NCI-H345 (cell line): ENCODE measurements at regions not wholly inside any gene's neighbourhood (a gene's known extent, or its start where the extent isn't known, plus 50 kb on each side); places are given as distances from the start of the nearest gene placed in this dataset.

ENCODE experiments used
- DNase-seq: peaks from one replicate; lab custom pipeline; 2025; lab: John Stamatoyannopoulos, UW

DNA sequence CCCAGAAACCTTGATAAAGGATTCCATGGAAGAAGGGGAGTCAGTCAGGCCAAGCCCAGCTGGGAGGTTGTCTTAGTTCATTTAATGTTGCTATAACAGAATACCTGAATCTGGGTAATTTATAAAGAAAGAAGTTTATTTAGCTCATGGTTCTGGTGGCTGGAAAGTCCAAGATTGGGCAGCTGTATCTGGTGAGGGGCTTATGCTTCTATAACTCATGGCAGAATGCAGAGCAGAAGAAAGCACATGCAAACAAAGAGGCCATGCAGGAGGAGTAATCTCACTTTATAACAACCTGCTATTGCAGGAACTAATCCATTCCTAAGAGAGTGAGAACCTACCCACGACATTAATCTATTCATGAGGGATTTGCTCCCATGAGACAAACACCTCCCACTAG lies 54.2 kb upstream of the ANKRD1 start:
- no peak for DNase-seq

DNA sequence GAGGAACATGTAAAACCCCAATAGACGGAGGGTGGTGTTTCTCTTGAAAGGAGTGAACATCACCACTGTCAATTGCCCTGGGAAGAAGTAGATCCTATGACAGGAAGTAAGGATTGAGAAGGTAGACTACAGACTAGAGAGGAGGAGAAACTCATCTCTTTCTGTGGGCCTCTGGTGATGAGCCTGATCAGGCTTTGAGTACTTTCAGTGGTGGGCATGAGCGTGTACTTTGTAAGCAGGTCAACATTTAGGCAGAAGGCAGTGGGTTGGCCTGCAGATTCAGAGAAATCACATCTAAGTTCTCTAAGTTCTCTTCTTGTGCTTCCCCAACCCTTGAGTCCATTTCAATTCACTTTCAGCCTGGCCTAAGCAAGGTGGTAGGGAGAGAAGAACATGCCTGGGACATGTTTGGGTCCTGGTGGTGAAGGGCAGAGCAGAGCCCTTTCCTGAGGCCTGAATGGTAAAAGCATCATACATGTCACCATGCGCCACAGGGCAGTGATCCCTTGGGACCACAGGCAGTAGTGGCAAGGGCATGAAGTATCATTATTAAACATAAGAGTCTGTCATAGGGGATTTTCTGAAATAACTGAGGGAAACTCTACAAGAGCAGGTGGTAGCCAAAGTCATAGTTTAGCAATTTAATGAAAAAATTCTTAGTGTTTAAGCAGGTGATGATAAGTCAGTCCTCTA lies 56.4 kb upstream of the ANKRD1 start:
- no peak for DNase-seq

DNA sequence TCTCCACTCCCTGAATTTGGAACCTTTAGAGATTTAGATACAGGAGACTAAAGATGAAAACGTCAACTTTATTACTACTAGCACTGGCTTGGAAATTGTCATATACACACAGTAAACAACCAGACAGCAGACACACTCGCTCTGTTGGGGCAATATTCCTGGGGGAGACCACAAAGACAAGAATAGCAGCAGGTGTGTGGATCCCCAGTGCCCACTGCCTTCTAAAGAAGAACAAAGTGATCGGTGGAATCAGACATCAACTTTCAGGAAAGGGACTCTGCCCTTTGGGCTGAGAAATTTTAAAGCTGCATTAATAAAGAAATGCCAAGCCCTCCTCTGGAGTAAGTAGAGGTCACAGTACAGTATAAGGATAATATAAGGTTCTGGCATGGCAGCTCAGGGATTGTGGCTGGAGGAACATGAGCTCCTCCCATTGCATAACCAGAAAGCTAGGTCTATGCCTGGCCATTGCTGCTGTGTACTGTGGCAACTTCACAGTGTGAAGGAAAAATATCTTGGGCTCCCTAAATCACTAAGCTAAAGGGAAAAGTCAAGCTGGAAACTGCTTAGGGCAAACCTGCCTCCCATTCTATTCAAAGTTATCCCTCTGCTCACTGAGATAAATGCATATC lies 57.1 kb upstream of the ANKRD1 start:
- no peak for DNase-seq

DNA sequence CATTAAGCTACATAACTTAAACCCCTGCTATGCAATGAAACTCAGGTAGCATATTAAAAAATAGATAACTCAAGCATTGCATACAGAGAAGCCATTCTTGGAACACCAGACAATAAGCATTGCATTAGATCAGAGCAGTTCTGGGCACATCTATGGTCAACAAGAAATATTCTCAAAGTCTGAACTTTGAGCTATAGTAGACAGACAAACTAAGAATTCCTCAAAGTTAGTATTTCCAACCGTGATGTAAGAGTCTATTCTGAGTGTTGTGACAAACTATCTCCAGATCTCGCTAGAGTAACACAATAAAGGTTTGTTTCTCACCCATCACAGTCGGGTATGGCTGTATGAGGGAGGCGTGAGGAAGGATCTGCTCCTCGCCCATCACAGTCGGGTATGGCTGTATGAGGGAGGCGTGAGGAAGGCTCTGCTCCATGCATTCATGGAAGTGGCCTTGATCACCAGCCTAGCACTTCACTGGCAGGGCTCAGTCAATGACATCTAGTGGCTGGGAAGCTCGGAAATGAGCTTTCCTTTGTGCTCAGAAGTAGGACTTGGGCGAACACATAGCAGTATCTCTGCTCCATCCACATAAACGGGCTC lies 61.6 kb upstream of the ANKRD1 start:
- no peak for DNase-seq

DNA sequence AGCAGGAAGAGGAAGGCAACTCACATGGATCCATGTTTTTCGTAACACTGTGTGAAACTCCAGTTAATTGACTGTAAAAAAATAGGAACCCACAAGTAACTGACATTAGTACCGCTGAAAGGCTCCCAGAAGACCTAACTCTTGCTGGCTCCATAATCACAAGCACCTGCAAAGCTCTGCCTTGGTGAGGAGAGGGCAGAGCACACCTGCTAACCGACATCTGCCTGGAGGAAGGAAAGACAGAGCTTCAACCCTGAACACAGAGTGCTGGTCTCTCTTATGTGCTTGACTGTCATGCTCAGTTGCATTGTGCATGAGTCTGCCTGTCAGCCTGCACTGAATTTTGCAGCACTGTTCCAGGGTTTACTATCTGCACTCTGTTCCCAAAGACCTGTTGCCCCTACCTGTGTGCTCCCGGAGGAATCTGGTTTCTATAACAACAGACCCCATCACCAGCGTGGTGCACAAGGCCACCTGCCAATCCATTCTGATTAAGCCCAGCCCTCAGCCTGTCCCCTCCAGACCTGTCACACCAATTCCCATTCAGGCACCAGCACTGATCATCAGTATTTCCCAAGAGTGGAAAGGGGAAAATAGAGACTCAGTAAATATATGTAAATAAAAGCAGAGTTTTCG lies 63.1 kb upstream of the ANKRD1 start:
- DNase-seq: peak; percentile 9

DNA sequence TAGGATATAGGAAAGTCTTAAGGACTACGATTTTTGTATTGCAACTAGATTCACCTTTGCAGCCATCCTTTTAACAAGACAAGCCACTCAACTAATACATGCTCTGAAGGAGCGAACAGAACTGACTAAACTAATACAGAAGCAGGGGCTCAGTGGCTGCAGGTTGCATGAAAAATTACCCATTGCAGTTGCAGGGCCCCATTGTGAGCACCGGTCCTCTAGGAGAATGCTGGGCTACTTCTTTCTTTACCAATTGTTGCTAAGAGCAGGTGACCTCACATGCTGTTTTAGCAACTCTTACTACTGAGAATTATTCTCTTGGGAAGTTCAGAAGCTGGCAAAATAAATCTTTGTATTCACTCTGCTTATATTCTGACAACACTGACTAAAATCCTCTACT lies 64.0 kb upstream of the ANKRD1 start:
- DNase-seq: no peak

DNA sequence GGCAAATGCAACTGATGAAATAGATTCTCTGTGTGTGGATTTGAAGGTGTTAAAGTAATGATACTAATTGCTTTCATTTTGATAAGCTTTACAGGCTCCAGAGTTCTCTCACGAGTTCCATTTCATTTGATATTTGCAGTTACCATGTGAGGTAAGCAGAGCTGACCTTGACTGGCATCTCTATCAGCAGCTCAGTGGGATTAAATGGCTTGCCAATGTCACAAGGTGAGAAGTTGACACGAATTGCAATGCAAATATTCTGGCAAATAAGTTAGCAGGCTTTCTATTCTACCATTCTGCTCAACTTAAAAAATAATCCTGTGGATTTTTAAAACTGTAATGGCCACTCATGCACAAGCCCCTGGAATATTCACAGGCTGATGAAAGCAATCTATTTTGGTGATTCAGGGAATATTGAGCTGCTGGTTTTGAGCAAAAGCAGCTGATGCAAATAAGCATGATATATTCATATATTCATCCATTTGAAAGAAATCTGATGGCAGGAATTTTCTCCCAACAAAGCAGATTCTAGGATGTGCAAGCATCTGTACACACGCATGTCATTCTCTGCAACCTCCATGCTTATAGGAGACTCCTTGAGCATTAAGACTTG lies 64.5 kb upstream of the ANKRD1 start:
- no peak for DNase-seq

DNA sequence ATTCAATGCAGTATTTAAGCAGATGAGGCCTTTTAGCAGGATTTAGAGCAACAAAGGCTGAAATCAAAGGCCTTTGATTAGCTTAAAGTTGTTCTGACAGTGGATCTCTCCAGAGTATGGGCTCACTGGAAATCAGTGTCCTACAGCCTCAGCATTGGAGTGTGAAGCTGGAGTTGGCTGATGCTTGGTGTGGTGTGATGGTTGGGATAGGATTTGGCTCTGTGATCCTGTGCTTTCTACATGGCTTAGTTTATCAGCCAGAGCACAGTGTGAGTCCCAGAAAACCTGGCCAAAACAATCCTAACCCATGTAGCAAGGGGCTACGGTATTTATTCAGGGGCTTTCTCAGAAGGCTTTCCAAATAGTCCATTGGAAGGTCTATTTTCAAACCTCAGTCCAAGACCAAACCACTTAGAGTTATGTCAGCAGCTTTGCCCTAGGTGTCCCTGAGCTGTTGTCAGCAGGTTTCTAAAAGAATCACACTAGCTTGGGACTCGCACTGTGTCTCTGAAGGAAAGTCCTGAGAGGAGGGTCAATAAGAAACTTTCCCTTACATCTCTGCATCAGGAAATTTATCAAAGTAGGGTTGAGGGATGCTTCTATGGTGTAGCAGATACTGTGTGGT lies 65.4 kb upstream of the ANKRD1 start:
- no peak for DNase-seq

DNA sequence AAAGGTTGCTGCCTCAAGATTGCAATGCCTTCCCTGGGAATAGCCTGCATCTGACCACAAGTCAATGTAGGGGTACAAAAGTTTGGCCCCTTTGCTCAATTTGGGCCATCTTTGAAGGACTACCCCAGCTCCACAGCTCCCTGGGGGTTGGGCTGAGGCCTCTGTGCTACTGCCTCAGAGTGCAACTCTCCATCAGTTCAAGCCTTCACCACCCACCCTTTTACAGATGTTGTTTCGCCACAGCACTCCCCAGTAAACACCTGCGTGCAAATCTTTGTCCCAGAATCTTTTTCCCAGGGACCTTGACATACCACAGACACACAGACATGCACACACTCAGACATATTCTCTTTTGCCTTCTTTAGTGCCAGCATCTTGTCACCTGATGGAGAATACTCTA lies 66.0 kb upstream of the ANKRD1 start:
- DNase-seq: no peak

DNA sequence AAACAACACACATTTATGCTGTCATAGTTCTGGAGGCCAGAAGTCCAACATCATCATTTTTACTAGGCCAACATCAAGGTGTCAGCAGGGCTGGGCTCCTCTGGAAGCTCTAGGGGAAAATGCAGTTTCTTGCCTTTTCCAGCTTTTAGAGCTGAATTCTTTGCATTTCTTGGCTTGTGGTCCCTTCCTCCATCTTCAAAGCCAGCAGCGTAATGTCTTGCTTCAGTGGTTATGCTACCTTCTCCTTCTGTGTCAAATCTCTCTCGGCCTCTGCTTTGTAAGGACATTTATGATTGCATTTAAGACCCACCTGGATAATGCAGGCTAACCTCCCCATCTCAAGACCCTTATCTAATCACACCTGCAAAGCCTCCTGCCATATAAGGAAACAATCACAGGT lies 66.5 kb upstream of the ANKRD1 start:
- DNase-seq: no peak

DNA sequence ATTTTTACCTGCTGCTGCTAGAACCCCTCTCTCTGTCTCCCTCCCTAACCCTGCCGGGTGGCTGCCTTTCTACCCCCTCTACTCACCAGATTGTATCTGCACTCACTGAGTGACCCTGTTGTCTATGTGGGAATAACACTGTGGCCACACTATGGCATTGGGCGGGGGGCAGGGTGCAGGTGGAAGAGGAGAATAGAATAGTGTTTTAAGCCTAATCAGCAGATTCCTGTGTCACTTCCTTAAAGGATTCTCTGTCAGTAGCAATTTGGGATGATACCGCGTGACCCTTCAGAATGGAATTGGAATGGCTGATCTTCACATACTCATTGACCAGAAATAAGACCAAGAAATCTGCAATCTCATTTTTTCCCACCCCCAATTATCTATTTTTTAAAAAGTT lies 67.1 kb upstream of the ANKRD1 start:
- no peak for DNase-seq

DNA sequence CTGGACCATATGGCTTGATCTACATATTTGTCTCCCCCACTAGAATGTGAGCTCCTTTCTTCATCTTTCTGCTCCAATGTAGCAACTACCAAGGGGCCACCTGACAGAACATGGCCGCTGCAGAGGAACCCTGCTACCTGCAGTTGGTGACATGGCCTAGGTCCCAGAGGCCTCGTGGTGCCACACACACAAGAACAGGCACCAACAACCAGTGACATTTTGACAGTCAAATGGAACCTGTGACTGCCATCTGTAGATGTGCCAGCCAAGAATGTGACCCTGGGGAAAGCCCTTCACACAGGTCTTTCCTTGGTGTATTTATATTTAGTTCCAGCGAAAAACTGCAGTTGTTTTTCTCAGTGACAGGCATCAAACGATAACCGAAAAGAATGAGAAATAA lies 67.9 kb upstream of the ANKRD1 start:
- DNase-seq: no peak

DNA sequence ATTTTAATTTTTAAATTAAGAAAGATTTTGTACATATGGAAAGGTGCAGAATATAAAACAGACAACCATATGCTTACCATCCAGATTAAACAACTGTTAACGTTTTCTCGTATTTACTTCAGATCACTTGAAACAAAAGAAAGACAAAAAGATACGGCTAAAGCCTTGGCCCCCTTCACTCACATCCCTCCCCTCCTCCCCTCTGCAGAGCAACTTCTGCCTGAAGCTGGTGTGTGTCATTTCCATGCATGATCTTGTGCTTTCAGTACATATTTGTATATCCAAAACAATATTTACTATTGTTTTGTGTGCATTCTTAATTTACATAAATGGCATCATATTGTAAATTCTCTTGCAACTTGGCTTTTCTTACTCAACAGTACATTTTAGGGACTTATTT lies 68.5 kb upstream of the ANKRD1 start:
- no peak for DNase-seq

DNA sequence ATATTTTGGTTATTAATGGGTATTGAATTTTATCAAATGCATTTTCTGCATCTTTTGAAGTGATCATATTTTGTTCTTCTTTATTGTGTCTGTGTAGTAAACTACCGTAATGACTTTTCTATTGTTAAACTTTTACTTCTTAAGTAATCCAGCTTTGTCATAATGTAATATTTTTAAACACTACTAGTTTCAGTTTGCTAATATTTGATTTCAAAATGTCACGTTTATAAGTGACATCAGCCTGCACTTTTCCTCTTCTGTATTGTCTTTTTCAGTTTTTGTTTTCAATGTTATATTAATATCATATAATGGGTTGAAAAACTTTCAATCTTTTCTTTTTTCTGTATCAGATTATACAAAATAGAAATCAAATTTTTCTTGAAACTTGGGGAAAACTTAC lies 71.6 kb upstream of the ANKRD1 start:
- DNase-seq: no peak

DNA sequence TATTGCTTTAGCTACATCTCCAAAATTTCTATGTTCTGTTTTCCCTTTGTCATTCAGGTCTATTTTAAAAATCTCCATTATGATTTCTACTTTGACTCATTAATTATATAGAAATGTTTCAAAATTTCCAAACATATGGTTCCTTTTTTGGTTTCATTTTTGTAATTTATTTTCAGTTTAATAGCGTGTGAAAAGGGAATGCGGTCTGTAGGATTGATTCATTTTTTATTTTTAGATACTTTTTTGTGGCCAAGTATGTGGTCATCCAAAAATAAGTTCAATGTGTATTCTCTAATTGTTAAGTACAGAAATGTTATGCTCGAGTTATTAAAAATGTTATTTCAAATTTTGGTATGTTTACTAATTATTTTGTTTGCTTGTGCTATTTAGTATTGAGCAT lies 72.5 kb upstream of the ANKRD1 start:
- no peak for DNase-seq

DNA sequence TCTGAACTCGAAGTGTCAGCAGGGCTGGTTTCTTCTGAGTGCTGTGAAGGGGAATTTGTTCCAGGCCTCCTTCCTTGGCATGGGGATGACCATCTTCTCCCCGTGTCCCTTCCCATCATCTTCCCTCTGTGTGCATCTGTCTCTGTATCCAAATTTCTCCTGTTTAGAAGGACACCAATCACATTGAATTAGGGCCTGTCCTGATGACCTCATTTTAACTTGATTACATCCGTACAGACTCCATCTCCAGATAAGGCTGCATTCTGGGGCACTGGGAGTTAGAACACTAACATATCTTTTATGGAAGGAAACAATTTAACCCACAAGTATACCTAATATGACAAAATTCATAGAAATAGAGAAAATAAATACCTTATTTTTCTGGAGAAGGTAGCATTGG lies 76.8 kb upstream of the ANKRD1 start:
- DNase-seq: no peak

DNA sequence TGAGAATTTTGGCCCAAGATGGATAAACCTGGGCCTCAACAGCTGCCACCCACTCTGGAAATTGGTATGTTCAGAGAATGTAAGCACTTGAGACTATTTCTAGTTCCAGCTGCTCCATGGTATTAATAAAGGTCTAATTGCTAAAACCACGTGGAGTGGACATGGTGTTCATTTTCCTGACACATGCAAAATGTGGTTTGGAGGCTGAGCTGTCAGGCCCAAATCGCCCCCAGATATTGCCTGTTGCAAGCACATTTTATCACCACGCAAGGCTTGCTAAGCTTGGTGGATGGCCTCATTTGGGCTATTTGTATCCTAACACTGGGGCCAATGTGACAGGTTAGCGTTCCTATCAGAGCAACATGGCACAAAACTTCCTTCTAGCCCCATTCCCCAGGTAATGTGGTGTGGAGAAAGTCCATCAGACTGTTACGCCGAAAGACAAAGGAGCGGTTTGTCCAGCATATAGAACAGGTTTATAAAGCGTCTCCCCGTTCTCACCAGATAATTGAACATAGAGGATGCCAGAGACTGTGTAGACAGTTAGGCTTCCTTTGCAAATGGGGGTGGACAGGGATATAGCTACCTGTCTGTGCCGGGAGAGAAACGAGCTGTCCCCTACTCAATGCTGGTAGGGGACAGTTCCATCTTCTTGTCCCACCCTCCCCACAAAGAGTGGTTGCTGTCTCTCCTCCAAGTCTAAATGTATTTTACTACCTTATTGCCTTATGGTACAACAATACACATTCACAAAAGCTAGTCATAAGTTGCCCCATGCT lies 78.0 kb upstream of the ANKRD1 start:
- DNase-seq: no peak

DNA sequence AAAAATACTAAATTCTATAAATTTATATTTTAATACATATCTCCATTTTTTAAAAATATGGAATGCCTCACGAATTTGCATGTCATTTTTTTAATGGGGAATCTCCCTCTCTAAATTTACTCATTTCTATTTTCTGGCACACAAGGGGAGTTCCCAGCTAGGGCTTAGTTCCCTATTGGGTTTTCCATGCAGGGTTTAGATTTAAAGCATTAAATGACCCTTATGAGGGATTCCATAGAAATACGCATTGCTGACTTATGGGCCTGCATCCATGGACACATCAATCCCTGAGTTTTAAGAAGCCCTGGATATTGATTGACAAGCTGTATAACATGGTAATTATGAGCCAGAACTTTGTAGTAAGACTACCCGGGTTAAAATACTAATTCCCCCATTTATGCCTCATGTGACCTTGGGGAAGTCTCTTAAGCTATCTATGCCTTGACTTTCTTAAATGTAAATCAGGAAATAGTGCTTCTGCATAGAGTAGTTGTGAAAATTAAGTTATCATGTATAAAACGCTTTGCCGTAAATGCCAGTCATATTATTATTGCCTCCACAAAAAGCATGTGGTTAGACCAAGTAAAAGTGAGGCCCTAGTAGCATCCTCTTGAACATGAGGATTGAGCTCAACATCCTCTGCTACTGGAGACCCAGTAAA lies 78.8 kb upstream of the ANKRD1 start:
- DNase-seq: no peak

DNA sequence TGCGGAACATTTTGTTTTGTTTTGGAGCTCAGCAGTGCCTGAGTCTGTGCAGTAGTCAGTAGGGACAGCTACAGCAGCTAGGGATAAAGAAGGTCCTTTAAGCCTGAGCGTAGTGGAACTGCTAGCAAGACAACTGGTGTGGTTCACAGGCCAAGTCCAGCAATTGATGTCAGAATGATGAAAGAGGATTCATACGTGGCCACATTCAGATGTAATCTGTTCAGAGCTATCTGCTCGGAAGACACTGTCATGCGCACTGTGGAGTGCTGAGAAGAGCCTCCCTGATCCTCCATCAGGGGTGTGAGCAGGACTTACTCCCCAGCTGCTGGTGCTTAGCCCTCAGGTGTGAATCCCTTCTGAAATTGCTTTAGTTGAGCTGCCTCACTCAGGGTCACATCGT lies 79.6 kb upstream of the ANKRD1 start:
- DNase-seq: no peak

DNA sequence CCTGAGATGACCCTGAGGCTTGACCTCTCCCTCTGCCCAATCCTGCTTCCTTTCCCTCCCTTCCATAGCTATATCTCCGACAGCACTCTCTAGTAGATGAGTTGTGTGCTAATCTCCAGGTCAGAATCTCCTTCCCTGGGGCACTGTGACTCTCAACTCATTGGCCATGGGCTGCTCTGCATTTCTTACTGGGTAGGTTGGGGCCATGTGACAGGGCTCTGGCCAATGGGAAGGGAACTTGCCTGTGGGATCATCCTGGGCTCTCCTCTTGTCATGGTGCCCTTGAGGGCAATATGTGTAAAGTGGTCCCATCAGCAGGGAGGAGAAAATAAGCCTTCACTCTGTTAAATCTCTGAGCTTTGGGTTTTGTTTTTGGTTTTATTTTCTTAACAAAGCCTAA lies 80.1 kb upstream of the ANKRD1 start:
- no peak for DNase-seq

DNA sequence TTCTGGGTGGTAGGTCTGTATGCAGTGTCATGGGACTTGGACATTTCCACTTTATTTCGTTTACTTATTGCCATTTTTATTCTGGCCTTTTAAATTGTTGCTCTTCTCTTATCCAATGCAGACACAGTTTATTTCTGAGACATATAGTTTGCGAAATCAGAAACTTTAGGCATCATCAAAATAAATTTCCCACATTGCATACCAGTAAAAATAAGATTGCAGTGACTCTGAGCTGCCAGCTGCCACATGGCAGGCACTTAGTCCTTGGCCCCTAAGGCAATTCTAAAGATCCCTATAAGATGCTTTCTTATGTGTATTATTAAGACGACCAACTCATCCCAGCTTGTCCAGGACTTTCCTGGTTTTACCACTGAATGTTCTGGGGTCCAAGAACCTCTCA lies 81.8 kb upstream of the ANKRD1 start:
- DNase-seq: no peak
